GM12874 (cell line): ENCODE measurements at regions not wholly inside any gene's neighbourhood (a gene's known extent, or its start where the extent isn't known, plus 50 kb on each side); places are given as distances from the start of the nearest gene placed in this dataset.

Source experiments
- CTCF ChIP-seq: IDR thresholded peaks from 2 replicates; pipeline ENCODE4 v1.5.1; 2011; ENCODE audit warnings: low read depth, mild to moderate bottlenecking, control low read depth, low read length, moderate library complexity; ENCODE audit not compliant: insufficient read depth

GRCh38 chr2:147441182-147441581, 403.6 kb upstream of the ACVR2A start:
- TF ChIP-seq CTCF, result no peak

- no peak for TF ChIP-seq CTCF
These were observed 404.1 kb upstream of the ACVR2A start for GRCh38 chr2:147440734-147441133.

GRCh38 chr2:147439986-147440385, 404.8 kb upstream of the ACVR2A start:
- no peak for TF ChIP-seq CTCF

- no peak for TF ChIP-seq CTCF
These were observed 405.9 kb upstream of the ACVR2A start for GRCh38 chr2:147438882-147439281.

- TF ChIP-seq CTCF, result no peak
These were observed 411.0 kb upstream of the ACVR2A start for GRCh38 chr2:147433822-147434221.

GRCh38 chr2:147430408-147430807, 414.4 kb upstream of the ACVR2A start:
- no peak for TF ChIP-seq CTCF

GRCh38 chr2:147428120-147428747, 416.6 kb upstream of the ACVR2A start:
- TF ChIP-seq CTCF, result no peak

- TF ChIP-seq CTCF, result no peak
These were observed 419.3 kb upstream of the ACVR2A start for GRCh38 chr2:147425437-147426029.
